Left renal pelvis (tissue), 4 donors: ENCODE measurements at regions not wholly inside any gene's neighbourhood (a gene's known extent, or its start where the extent isn't known, plus 50 kb on each side); places are given as distances from the start of the nearest gene placed in this dataset.
"Not testable (repeated sequence)": the region's sequence is repeated elsewhere in the genome, so short reads cannot be mapped to it uniquely, and the experiment has no call there.

Experiments
- DNase-seq, 4 donors: peaks; one replicate each; pipeline ENCODE4 v3.0.0-alpha.2; 2013; ENCODE audit warnings: low read depth in 4 of 4, low spot score in 3 of 4

- DNase-seq, result no peak
These were observed 102.1 kb upstream of the GPR6 start for GRCh38 chr6:109875973-109876372.

DNA sequence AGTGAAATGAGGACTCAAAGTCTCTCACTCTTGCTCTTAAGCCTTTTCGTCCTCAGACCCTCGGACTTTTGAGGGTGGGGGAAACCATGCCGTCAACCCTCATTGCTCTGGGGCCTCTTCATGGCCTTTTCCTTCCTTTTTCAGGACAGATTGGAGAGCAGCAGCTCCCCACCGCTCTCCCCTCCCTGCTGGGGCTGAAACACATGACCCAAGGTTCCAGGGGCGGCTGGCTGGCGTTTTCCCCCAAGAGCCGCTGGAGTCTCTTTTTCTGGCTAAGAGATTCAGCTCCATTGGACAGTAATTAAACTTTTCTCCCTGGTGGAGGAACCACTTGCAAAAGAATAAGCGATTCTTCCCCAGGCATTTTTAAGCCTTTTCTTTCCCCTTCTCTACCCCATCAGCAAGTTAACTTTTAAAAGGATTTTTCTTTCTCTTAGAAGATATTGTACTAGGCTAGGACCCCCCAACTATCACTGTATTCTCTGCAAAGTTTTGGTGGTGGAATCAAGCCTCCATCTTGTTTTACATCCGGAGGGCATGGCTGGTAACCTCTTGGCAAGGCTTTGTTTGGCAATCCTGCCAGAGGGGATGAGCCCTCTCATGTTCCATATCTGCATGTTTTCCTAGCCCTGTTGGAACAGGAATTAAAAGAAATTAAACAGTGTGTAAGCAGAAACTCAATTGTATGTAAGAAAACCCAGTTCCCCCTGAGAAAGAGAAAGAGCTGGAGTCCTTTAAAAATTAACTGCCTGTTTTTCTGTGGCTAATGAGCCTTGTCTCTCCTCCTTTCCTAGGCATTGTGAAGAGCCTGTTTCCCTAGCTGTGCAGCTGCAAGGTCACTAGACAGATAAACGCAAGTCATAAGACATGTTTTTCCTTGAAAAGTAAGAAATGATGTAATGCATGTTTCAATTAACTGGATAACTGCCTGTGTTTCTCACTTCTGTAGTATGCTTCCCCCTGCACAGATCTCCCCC lies 100.8 kb upstream of the GPR6 start:
- peak in 2 of 4 donors; percentile 32 to 60 for DNase-seq

GRCh38 chr6:109878005-109878690 lies 100.0 kb upstream of the GPR6 start:
- not testable (repeated sequence) for DNase-seq

- DNase-seq, result not testable (repeated sequence)
These were observed 99.0 kb upstream of the GPR6 start for GRCh38 chr6:109879081-109879480.

GRCh38 chr6:109879521-109879920 lies 98.6 kb upstream of the GPR6 start:
- DNase-seq, result no peak

- not testable (repeated sequence) for DNase-seq
These were observed 97.0 kb upstream of the GPR6 start for GRCh38 chr6:109881069-109881468.

- not testable (repeated sequence) for DNase-seq
These were observed 96.1 kb upstream of the GPR6 start for GRCh38 chr6:109881953-109882490.

DNA sequence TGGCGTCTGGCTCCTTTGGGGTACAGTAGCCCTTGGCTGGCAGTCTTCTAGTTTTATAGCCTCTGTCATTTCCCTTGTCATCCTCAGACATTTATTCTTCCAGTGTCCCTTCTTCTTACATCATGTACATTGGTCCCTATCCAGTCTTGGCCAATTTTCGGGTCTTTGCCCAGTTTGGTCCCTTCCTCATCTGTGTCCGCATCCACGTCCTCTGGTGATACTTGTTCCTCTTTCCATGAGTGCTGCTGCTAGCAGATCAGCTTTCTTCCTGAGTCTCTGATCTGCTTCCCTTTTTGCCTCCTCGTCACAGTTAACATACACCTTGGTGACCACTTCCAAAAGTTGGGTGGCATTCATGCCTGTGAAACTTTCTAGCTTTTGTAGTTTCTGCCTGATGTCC lies 86.2 kb upstream of the GPR6 start:
- no peak for DNase-seq

DNA sequence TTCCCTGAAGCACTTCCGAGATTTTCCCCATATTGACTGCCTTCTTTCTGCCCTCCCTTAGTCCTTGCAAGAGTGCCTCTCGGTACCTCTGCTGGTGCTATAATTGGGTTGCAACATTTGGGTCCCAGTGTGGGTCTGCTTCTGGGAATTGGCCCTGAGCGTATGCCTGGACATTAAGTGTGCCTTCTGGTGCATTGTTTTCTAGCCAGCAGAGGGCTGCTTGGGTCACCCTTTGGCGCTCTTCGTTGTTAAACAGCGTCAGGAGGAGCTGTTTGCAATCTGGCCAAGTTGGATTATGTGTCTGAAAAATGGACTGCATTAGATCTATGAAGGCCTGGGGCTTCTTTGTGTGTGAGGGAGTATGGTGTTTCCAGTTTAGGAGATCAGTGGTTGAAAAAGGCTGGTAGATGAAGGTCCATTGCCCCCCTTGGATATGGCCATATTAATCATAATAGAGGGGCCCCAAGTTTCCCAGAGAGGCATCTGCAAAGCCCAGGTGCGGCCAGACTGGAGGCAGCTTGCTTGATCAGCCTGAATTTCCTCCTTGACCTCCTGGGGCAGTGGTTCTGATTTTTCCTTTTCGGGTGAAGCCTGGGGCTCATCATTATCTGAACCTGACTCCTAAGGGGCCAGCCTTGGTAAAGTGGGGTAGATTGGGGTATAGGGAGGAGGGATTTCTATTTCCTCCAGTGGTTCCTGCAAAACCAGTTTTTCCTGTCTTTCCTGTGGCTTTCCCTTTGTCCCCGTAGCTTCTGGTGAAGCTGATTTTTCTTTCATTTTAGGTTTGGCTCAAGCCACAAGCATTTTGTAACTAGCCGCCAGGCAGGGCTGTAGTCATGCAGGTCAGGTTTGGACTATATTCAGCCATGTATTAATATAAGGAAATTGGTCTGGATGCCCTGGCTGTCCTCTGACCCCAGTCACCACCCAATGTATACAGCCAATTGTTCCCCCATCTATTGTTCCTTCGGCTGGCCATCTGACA lies 85.4 kb upstream of the GPR6 start:
- peak; percentile 44 to 55 (median 49) for DNase-seq

GRCh38 chr6:109893606-109894005 lies 84.5 kb upstream of the GPR6 start:
- DNase-seq, result no peak

GRCh38 chr6:109894181-109894580 lies 83.9 kb upstream of the GPR6 start:
- DNase-seq, result no peak

DNA sequence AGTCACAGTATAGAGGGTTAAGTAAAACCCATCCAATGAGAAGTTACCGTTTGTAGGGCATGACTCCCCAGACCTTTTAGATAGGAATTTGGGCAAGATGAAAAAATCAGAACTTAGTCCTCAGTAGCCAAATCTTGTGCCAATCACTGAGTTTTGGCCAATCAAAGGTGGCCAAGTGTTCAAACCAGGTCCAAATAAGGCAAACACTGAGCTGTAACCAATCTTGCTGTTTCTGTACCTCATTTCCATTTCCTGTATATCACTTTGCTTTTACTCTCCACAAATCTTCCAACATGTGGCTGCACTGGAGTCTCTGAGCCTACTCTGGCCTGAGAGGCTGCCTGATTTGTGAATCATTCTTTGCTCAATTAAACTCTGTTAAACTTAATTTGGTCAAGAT lies 81.8 kb upstream of the GPR6 start:
- no peak for DNase-seq

- no peak for DNase-seq
These were observed 81.1 kb upstream of the GPR6 start for GRCh38 chr6:109897025-109897424.

- DNase-seq, result no peak
These were observed 80.5 kb upstream of the GPR6 start for GRCh38 chr6:109897561-109898080.

GRCh38 chr6:109901976-109902375 lies 76.1 kb upstream of the GPR6 start:
- DNase-seq, result no peak

- no peak for DNase-seq
These were observed 75.2 kb upstream of the GPR6 start for GRCh38 chr6:109902870-109903269.

- DNase-seq, result no peak
These were observed 67.5 kb upstream of the GPR6 start for GRCh38 chr6:109910571-109910970.

DNA sequence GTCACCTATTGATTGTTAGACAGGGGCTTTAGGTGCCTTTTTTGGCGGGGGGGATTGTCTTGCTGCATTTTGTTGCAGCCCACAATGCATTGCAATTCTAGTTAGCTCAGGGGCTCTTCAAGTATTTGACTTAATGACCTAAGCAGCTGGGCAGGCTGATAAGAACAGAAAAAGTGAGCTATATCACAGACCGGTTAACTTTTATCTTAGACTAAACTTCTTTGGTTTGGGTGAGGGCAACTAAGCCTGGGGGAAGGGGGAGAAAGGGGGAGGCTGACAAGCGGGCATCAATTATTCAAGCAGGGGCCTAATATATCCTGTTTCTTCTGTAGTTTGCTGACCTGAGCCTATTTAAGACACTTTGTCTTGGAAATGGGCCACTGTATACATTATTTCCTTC lies 66.0 kb upstream of the GPR6 start:
- DNase-seq, result no peak

DNA sequence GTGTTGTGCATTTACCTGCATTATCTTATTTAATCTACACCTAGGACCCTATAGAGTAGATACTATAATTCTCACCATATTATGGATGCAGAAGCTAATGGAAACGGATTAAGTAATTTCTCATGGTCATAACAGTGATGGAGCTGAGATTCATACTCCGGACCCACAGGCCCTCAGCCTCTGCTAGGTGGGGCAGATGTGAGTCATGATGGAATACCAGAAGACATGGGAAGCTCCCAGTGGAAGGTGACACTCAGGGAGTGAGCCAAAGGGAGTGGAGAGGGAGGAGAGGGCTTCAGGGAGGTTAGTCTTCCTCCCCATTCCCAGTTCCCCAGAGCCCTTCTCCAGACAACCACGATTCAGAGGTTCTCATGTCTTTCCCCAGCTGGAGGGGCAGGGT lies 65.2 kb upstream of the GPR6 start:
- no peak for DNase-seq

DNA sequence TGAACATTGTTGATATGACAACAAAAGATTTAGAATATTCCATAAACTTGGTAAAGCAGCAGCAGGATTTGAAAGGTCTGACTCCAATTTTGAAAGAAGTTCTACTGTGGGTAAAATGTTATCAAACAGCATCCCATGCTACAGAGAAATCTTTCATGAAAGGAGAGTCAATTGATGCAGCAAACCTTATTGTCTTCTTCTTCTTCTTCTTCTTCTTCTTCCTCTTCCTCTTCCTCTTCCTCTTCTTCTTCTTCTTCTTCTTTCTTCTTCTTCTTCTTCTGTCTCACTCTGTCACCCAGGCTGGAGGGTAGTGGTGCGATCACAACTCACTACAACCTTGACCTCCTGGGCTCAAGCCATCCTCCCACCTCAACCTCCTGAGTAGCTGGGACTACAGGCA lies 62.4 kb upstream of the GPR6 start:
- not testable (repeated sequence) for DNase-seq
